Neural progenitor cell (in vitro differentiated cells): ENCODE measurements at regions not wholly inside any gene's neighbourhood (a gene's known extent, or its start where the extent isn't known, plus 50 kb on each side); places are given as distances from the start of the nearest gene placed in this dataset.

ENCODE experiments used
- CTCF ChIP-seq: fragments of 200-600 bp; sonication (generic); IDR thresholded peaks from 2 replicates; pipeline ENCODE4 v1.5.1; 2017; ENCODE audit warnings: antibody characterized with exemption, mild to moderate bottlenecking
- EZH2 ChIP-seq: fragments of 200-600 bp; sonication (generic); IDR thresholded peaks from 2 replicates; pipeline ENCODE4 v1.6.1; 2017; ENCODE audit warnings: antibody characterized with exemption, mild to moderate bottlenecking, moderate library complexity
- EZH2phosphoT487 ChIP-seq: fragments of 200-600 bp; sonication (generic); IDR thresholded peaks from 2 replicates; pipeline ENCODE4 v1.6.1; 2017; ENCODE audit warnings: antibody characterized with exemption

- TF ChIP-seq CTCF: no peak
- TF ChIP-seq EZH2: no peak
- no peak for TF ChIP-seq EZH2phosphoT487
Measured at GRCh38 chrX:126985981-126986380, 166.5 kb downstream of the PRR32 start.
